ENCODE measurements at regions not wholly inside any gene's neighbourhood (a gene's known extent, or its start where the extent isn't known, plus 50 kb on each side); places are given as distances from the start of the nearest gene placed in this dataset.

DNA sequence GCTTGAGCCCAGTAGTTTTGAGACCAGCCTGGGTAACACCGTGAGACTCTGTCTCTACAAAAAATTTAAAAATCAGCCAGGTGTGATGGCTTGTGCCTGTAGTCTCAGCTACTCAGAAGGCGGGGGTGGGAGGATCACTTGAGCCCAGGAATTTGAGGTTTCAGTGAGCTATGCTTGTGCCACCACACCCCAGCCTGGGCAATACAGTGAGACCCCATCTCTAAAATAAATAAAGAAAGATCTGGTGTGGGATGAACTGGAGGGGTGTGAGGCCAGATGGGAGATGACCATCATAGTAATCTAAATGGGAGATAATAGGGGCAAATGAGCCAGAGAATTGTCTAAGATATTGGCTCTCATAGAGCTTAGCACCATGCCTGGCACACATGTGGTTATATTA, 60.1 kb upstream of the TRABD2B start:
- intact Hi-C loops (cut with micrococcal nuclease): no loop called here
- no peaks in the 10 kb centered on the region for H3K36me3 ChIP-seq (replicated peaks in 1 of 2; ENCODE audit: control extremely low read depth in 1 of 2, control insufficient read depth in 1 of 2, extremely low read depth in 1 of 2, insufficient read depth in 2 of 2, low read length in 1 of 2)
- H3K9me3 ChIP-seq (ENCODE audit: control extremely low read depth in 1 of 3, control insufficient read depth in 2 of 3, insufficient read depth in 1 of 3, low read length in 2 of 3): no peaks in the 10 kb centered on the region
- DNase-seq (no peak), ATAC-seq (ENCODE audit: low read depth) (no peak)
- no peak overlapping the region for H3K27ac ChIP-seq (ENCODE audit: low read length in 2 of 2)
- H3K4me2 ChIP-seq (replicated peaks; ENCODE audit: low read depth, low read length, poor library complexity, severe bottlenecking): no peak overlapping the region
- Mint-ChIP-seq H3K27ac (no peak overlapping the region), H3K4me3 (no peak overlapping the region), H3K9me3 (ENCODE audit: insufficient read depth) (no peaks in the 10 kb centered on the region), H3K4me1 (no peaks in the 10 kb centered on the region), H3K27me3 (peaks cover 18% of the 10 kb centered on the region)
- ChIA-PET POLR2A (no interaction called here), CTCF (interaction anchor here (1.3 to 2.0 kb wide), 2 partner anchors 10 to 36 kb away, joined by 3 to 5 read pairs; no protein-coding TSS in a partner anchor)
- no peaks in the 10 kb centered on the region for H4K20me1 ChIP-seq (ENCODE audit: control insufficient read depth, insufficient read depth, low read length, poor library complexity, severe bottlenecking)
- peaks cover 0 to 4% of the 10 kb centered on the region in 2 donors for H3K4me1 ChIP-seq (ENCODE audit: control insufficient read depth in 2 of 2, insufficient read depth in 2 of 2, low read length in 2 of 2)
- H3K4me3 ChIP-seq (ENCODE audit: control extremely low read depth in 1 of 5, extremely low read depth in 1 of 5, insufficient read depth in 1 of 5, low read depth in 2 of 5, low read length in 4 of 5): no peak overlapping the region
- peaks cover 0 to 3% (median 0%) of the 10 kb centered on the region in 4 experiments for H3K27me3 ChIP-seq (replicated peaks in 1 of 4; ENCODE audit: control extremely low read depth in 1 of 4, control insufficient read depth in 3 of 4, insufficient read depth in 4 of 4, low read length in 3 of 4)
- TF ChIP-seq, protein P1, sequence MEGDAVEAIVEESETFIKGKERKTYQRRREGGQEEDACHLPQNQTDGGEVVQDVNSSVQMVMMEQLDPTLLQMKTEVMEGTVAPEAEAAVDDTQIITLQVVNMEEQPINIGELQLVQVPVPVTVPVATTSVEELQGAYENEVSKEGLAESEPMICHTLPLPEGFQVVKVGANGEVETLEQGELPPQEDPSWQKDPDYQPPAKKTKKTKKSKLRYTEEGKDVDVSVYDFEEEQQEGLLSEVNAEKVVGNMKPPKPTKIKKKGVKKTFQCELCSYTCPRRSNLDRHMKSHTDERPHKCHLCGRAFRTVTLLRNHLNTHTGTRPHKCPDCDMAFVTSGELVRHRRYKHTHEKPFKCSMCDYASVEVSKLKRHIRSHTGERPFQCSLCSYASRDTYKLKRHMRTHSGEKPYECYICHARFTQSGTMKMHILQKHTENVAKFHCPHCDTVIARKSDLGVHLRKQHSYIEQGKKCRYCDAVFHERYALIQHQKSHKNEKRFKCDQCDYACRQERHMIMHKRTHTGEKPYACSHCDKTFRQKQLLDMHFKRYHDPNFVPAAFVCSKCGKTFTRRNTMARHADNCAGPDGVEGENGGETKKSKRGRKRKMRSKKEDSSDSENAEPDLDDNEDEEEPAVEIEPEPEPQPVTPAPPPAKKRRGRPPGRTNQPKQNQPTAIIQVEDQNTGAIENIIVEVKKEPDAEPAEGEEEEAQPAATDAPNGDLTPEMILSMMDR (IDR thresholded peaks at IDR 0.05): no peak
- TF ChIP-seq EZH2 (IDR thresholded peaks at IDR 0.05; ENCODE audit: borderline replicate concordance, insufficient read depth, low read depth, low read length, poor library complexity, severe bottlenecking): no peak
- no peaks in the 10 kb centered on the region for H3K79me2 ChIP-seq (ENCODE audit: control insufficient read depth, insufficient read depth, low read length)
- 100% methylated on average over 1 of the region's 2 CpGs for WGBS (ENCODE audit: insufficient coverage)
- H3K9ac ChIP-seq (ENCODE audit: low read length): no peak overlapping the region
- H2AFZ ChIP-seq (ENCODE audit: insufficient read depth, low read depth, low read length, poor library complexity, severe bottlenecking): no peak overlapping the region

DNA sequence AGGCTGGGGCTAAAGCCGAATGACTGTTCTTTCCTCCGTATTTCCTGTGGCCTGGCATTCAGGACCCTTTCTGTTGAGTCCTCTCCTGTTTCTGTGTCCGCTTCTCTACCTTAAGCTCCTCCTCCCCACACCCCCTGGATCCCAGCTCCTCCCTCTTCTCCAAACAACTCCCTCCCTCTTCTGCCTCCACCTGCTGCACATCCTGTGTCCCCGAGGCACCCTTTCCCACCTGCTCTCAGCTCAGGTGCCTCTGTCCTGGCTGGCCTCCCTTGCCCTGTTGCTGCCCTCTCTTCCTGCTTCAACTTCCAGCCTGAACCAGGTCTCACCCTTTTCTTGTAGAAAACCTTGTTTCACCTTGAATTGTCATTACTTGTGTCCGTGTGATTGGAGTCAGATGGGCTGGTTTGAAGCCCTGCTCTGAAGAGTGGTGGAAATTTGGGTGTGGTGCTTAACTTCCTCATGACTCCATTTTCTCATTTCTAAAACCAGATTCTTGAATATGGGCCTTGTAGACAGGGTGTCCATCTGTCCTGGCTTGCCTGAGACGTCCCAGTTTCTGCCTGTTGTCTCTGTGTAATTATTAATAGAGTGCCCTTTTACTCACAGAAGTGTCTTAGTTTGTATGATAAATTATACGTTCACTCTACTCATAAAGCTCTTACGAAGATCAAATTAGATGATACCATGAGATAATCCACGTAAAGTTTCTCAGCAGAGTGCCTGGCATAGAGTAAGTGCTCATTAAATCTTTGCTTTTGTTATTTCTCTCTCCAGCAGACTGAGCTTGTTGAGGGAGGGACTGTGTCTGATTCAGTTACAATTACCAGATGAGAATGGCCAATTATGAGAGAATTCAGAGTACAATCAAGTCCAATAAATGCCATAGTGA, 58.9 kb upstream of the TRABD2B start:
- no peak for ATAC-seq (ENCODE audit: low read depth)

More for the DNA sequence above, 58.9 kb upstream of the TRABD2B start:
- H4K20me1 ChIP-seq (ENCODE audit: control insufficient read depth, insufficient read depth, low read length, poor library complexity, severe bottlenecking): no peaks in the 10 kb centered on the region
- no peaks in the 10 kb centered on the region for H3K4me1 Mint-ChIP-seq
- H3K27me3 Mint-ChIP-seq: peaks cover 18% of the 10 kb centered on the region
- ChIA-PET POLR2A (no interaction called here), CTCF (no interaction called here)
- H3K9me3 ChIP-seq (ENCODE audit: control extremely low read depth in 1 of 3, control insufficient read depth in 2 of 3, insufficient read depth in 1 of 3, low read length in 2 of 3): no peaks in the 10 kb centered on the region
- no peaks in the 10 kb centered on the region for H3K79me2 ChIP-seq (ENCODE audit: control insufficient read depth, insufficient read depth, low read length)
- no peak overlapping the region for H3K27ac ChIP-seq (ENCODE audit: low read length in 2 of 2)
- WGBS (ENCODE audit: insufficient coverage): 71% methylated on average over 4 of the region's 9 CpGs
- no peak overlapping the region for H3K9ac ChIP-seq (ENCODE audit: low read length)
- DNase-seq: no peak
- H3K4me1 ChIP-seq (ENCODE audit: control insufficient read depth in 2 of 2, insufficient read depth in 2 of 2, low read length in 2 of 2): no peaks in the 10 kb centered on the region
- no peak overlapping the region for H3K27ac Mint-ChIP-seq
- H3K9me3 Mint-ChIP-seq (ENCODE audit: insufficient read depth): no peaks in the 10 kb centered on the region
- H3K4me3 ChIP-seq (ENCODE audit: control extremely low read depth in 1 of 5, extremely low read depth in 1 of 5, insufficient read depth in 1 of 5, low read depth in 2 of 5, low read length in 4 of 5): no peak overlapping the region
- no peaks in the 10 kb centered on the region for H3K36me3 ChIP-seq (replicated peaks in 1 of 2; ENCODE audit: control extremely low read depth in 1 of 2, control insufficient read depth in 1 of 2, extremely low read depth in 1 of 2, insufficient read depth in 2 of 2, low read length in 1 of 2)
- H2AFZ ChIP-seq (ENCODE audit: insufficient read depth, low read depth, low read length, poor library complexity, severe bottlenecking): no peak overlapping the region
- no peak overlapping the region for H3K4me3 Mint-ChIP-seq
- intact Hi-C loops (cut with micrococcal nuclease): no loop called here
- peaks cover 0 to 3% (median 0%) of the 10 kb centered on the region in 4 experiments for H3K27me3 ChIP-seq (replicated peaks in 1 of 4; ENCODE audit: control extremely low read depth in 1 of 4, control insufficient read depth in 3 of 4, insufficient read depth in 4 of 4, low read length in 3 of 4)
- no peak for TF ChIP-seq EZH2 (IDR thresholded peaks at IDR 0.05; ENCODE audit: borderline replicate concordance, insufficient read depth, low read depth, low read length, poor library complexity, severe bottlenecking)
- TF ChIP-seq, protein P1 (IDR thresholded peaks at IDR 0.05): no peak
- H3K4me2 ChIP-seq (replicated peaks; ENCODE audit: low read depth, low read length, poor library complexity, severe bottlenecking): no peak overlapping the region
